Thymus (tissue), 11 donors: ENCODE measurements at regions not wholly inside any gene's neighbourhood (a gene's known extent, or its start where the extent isn't known, plus 50 kb on each side); places are given as distances from the start of the nearest gene placed in this dataset.

Experiments used
- DNase-seq, 9 donors: peaks; one replicate each; pipeline ENCODE4 v3.0.0-alpha.2; 2013; ENCODE audit warnings: low spot score in 9 of 9, low read depth in 6 of 9, missing footprints in 1 of 9
- H3K27ac ChIP-seq, 2 donors: one replicate each; pipeline ENCODE4 v1.5.1; 2013; ENCODE audit warnings: control low read depth in 1 of 2, low read depth in 1 of 2, low read length in 1 of 2, mild to moderate bottlenecking in 1 of 2, moderate library complexity in 1 of 2
- H3K27me3 ChIP-seq, 2 donors: one replicate each; pipeline ENCODE4 v1.5.1; 2013; ENCODE audit warnings: low read length in 1 of 2; ENCODE audit not compliant: control insufficient read depth in 2 of 2, insufficient read depth in 1 of 2
- H3K36me3 ChIP-seq, 2 donors: one replicate each; pipeline ENCODE4 v1.5.1; 2013; ENCODE audit warnings: low read length in 1 of 2, mild to moderate bottlenecking in 1 of 2, moderate library complexity in 1 of 2; ENCODE audit not compliant: control insufficient read depth in 2 of 2, insufficient read depth in 2 of 2
- H3K4me1 ChIP-seq, 2 donors: one replicate each; pipeline ENCODE4 v1.5.1; 2013; ENCODE audit warnings: low read length in 2 of 2; ENCODE audit not compliant: control insufficient read depth in 2 of 2, insufficient read depth in 2 of 2
- H3K4me3 ChIP-seq, 2 donors: one replicate each; pipeline ENCODE4 v1.5.1; 2013; ENCODE audit warnings: low read length in 2 of 2, control low read depth in 1 of 2, mild to moderate bottlenecking in 1 of 2
- H3K9me3 ChIP-seq, 2 donors: one replicate each; pipeline ENCODE4 v1.5.1; 2013; ENCODE audit warnings: low read length in 1 of 2, mild to moderate bottlenecking in 1 of 2; ENCODE audit not compliant: control insufficient read depth in 2 of 2, insufficient read depth in 1 of 2
- WGBS: extraction: QIAGEN DNeasy Blood & Tissue Kit; methylation state at CpG from one replicate; pipeline ENCODE4 v1.1.7; 2013; 5-methylcytosine and 5-hydroxymethylcytosine counted together
- donor health status: healthy.

- H3K27me3 ChIP-seq = no peaks in the 10 kb centered on the region
- WGBS = 56% methylated on average over 1 of the region's 1 CpG
These were observed 671.8 kb downstream of the RPS29 start for GRCh38 chr14:48914382-48914781.

GRCh38 chr14:48900565-48900964 is 685.6 kb downstream of the RPS29 start:
- H3K27ac ChIP-seq = no peak overlapping the region
- H3K9me3 ChIP-seq = no peaks in the 10 kb centered on the region
- H3K27me3 ChIP-seq = no peaks in the 10 kb centered on the region
- H3K4me1 ChIP-seq = no peaks in the 10 kb centered on the region
- no peak overlapping the region for H3K4me3 ChIP-seq
- 87% methylated on average over 3 of the region's 3 CpGs for WGBS
- H3K36me3 ChIP-seq = no peaks in the 10 kb centered on the region
- DNase-seq = no peak

More at GRCh38 chr14:48914382-48914781, 671.8 kb downstream of the RPS29 start:
- no peak for DNase-seq
- no peaks in the 10 kb centered on the region for H3K9me3 ChIP-seq
- H3K4me3 ChIP-seq = no peak overlapping the region
- H3K4me1 ChIP-seq = no peaks in the 10 kb centered on the region
- H3K27ac ChIP-seq = no peak overlapping the region
- no peaks in the 10 kb centered on the region for H3K36me3 ChIP-seq

DNA sequence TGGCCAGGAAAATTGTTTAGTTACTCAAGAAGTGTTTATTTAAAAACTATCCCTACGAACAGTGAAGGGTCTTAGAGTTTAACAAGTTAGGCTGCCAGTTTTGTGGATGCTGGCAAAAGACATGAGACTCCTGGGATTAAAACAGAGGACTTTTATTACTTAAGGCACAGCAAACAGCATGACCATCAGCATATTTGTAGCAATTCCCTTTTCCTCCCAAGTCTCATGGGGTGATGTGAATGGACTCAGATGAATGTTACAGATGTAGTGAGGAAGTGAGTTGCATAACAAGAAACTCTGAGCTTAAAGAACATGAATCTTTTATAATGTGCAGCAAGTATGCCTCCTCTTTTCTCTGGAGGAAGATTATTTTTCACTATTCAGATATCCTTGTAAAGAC is 695.8 kb downstream of the RPS29 start:
- 79% methylated on average over 1 of the region's 1 CpG for WGBS
- Histone ChIP-seq H3K4me1 (no peaks in the 10 kb centered on the region), H3K36me3 (no peaks in the 10 kb centered on the region), H3K9me3 (no peaks in the 10 kb centered on the region), H3K27ac (no peak overlapping the region), H3K4me3 (no peak overlapping the region), H3K27me3 (no peaks in the 10 kb centered on the region)
- no peak for DNase-seq

GRCh38 chr14:48876806-48877340 is 709.3 kb downstream of the RPS29 start:
- no peak overlapping the region for H3K4me3 ChIP-seq
- 88% methylated on average over 1 of the region's 1 CpG for WGBS
- H3K4me1 ChIP-seq = no peaks in the 10 kb centered on the region
- H3K27me3 ChIP-seq = no peaks in the 10 kb centered on the region
- no peaks in the 10 kb centered on the region for H3K9me3 ChIP-seq
- no peak for DNase-seq
- H3K27ac ChIP-seq = no peak overlapping the region
- no peaks in the 10 kb centered on the region for H3K36me3 ChIP-seq

- Histone ChIP-seq H3K36me3 (no peaks in the 10 kb centered on the region), H3K27me3 (no peaks in the 10 kb centered on the region), H3K9me3 (no peaks in the 10 kb centered on the region), H3K4me1 (no peaks in the 10 kb centered on the region), H3K27ac (no peak overlapping the region), H3K4me3 (no peak overlapping the region)
- WGBS = 92% methylated on average over 2 of the region's 2 CpGs
- no peak for DNase-seq
These were observed 711.5 kb downstream of the RPS29 start for GRCh38 chr14:48874711-48875110.

DNA sequence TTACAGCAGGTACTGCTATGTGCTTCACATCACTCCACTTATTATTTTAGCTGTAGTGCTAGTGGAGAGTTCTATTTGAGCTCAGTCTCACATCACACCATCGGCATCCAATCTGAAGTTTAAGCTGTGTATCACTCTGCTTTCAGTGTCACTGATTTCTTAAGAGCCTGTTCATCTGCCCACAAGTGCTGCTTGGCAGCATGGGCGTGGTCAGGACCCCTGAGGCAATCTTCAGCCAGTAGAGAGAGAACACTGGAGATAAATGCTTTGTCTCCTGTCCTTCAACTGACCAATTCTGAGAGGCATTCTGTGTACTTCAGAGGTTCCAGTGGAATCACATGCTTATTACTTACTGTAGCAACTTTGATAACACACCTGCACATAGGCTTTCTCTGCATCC is 728.8 kb downstream of the RPS29 start:
- Histone ChIP-seq H3K9me3 (no peaks in the 10 kb centered on the region), H3K36me3 (no peaks in the 10 kb centered on the region), H3K27me3 (no peaks in the 10 kb centered on the region), H3K4me3 (no peak overlapping the region), H3K4me1 (no peaks in the 10 kb centered on the region), H3K27ac (no peak overlapping the region)
- DNase-seq = no peak
- 70% methylated on average over 2 of the region's 2 CpGs for WGBS

DNA sequence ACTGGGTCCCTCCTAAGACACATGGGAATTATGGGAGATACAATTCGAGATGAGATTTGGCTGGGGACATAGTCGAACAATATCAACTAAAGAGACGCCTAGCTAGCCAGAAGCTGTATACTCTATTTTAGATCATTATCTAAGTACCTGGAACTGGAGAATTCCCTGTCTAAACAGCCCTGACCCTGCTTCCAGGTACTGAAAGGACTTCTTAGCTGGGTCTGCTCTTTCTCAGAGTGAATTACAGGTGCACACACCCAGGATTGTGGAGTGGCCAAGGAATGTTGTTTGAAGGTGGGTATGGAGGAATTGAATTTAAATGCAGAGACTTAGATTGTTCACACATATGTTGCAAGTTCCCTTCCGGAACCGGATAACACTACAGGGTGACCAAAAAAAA is 733.0 kb downstream of the RPS29 start:
- Histone ChIP-seq H3K36me3 (no peaks in the 10 kb centered on the region), H3K4me1 (no peaks in the 10 kb centered on the region), H3K27ac (no peak overlapping the region), H3K9me3 (no peaks in the 10 kb centered on the region), H3K27me3 (no peaks in the 10 kb centered on the region), H3K4me3 (no peak overlapping the region)
- 71% methylated on average over 5 of the region's 5 CpGs for WGBS
- DNase-seq = no peak

DNA sequence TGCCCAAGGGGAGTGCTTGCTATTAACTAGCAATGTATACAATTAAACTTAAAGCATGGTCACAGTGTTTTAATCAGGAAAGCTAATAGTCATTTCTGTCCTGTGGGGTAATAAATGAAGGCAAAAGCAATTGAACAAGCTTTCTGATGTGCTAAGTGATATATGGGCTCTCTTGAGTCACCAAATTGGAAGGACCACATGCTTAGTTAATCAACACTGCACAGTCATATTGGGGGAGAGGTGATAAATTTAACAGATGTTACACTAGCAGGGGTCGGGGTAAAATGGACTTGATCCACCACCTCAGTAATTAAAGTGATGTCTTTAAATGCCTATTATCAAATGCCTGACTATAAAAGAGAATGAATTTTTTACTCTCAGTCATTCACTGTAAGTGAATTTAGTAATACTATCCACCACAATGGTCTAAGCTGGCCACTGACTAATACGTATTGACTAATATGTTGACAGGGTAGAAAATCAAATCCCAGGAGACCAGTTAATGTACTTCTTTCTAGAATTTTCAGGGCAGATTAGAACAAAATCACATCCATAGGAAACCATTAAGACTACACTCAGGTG is 736.3 kb downstream of the RPS29 start:
- Histone ChIP-seq H3K4me1 (no peaks in the 10 kb centered on the region), H3K27ac (no peak overlapping the region), H3K4me3 (no peak overlapping the region), H3K27me3 (no peaks in the 10 kb centered on the region), H3K9me3 (no peaks in the 10 kb centered on the region), H3K36me3 (no peaks in the 10 kb centered on the region)
- WGBS = 56% methylated on average over 2 of the region's 2 CpGs
- DNase-seq = no peak

GRCh38 chr14:48842785-48843184 is 743.4 kb downstream of the RPS29 start:
- H3K4me1 ChIP-seq = no peaks in the 10 kb centered on the region
- H3K4me3 ChIP-seq = no peak overlapping the region
- H3K27me3 ChIP-seq = no peaks in the 10 kb centered on the region
- no peak overlapping the region for H3K27ac ChIP-seq
- H3K9me3 ChIP-seq = no peaks in the 10 kb centered on the region
- WGBS = 90% methylated on average over 2 of the region's 2 CpGs
- no peaks in the 10 kb centered on the region for H3K36me3 ChIP-seq
- DNase-seq = no peak
